ENCODE measurements at regions not wholly inside any gene's neighbourhood (a gene's known extent, or its start where the extent isn't known, plus 50 kb on each side); places are given as distances from the start of the nearest gene placed in this dataset.

GRCh38 chr4:160808174-160808573 lies 1355.6 kb downstream of the FSTL5 start:
- no peaks in the 10 kb centered on the region for H3K4me1 Mint-ChIP-seq
- TF ChIP-seq SP1 (CRISPR knock-in tag; conservative IDR thresholded peaks at IDR 0.05): no peak
- TF ChIP-seq AR (CRISPR knock-in tag; IDR thresholded peaks at IDR 0.05): no peak
- no peak for TF ChIP-seq ZBTB43 (CRISPR knock-in tag; IDR thresholded peaks at IDR 0.05)
- TF ChIP-seq ATF3 (CRISPR knock-in tag; conservative IDR thresholded peaks at IDR 0.05): no peak
- peak; percentile 29; the same call in 1 of the 2 replicates for TF ChIP-seq HMGA2 (CRISPR knock-in tag; IDR thresholded peaks at IDR 0.05)
- DNase-seq (ENCODE audit: low spot score) (no peak), ATAC-seq (no peak)
- H3K9me3 Mint-ChIP-seq: peaks cover 4% of the 10 kb centered on the region; the same call in 1 of the 2 replicates
- no peaks in the 10 kb centered on the region for H3K36me3 Mint-ChIP-seq
- H3K27me3 Mint-ChIP-seq (ENCODE audit: low read depth): no peaks in the 10 kb centered on the region
- no peak overlapping the region for H3K4me3 Mint-ChIP-seq
- ChIA-PET POLR2A (no interaction called here), CTCF (no interaction called here)
- H3K27ac Mint-ChIP-seq: no peak overlapping the region

- Mint-ChIP-seq H3K4me1 (no peaks in the 10 kb centered on the region), H3K27ac (no peak overlapping the region), H3K36me3 (no peaks in the 10 kb centered on the region), H3K4me3 (no peak overlapping the region), H3K27me3 (ENCODE audit: low read depth) (no peaks in the 10 kb centered on the region), H3K9me3 (peaks cover 4% of the 10 kb centered on the region; the same call in 1 of the 2 replicates)
- TF ChIP-seq JAZF1 (CRISPR knock-in tag; IDR thresholded peaks at IDR 0.05): no peak
- peak; percentile 91; the same call in 1 of the 2 replicates for TF ChIP-seq HMGA2 (CRISPR knock-in tag; IDR thresholded peaks at IDR 0.05)
- DNase-seq (ENCODE audit: low spot score) (no peak), ATAC-seq (no peak)
- POLR2A ChIA-PET: no interaction called here
- CTCF ChIA-PET: no interaction called here
These were observed 1354.2 kb downstream of the FSTL5 start for GRCh38 chr4:160809576-160809975.

GRCh38 chr4:160810424-160810823 lies 1353.4 kb downstream of the FSTL5 start:
- ChIA-PET POLR2A (no interaction called here), CTCF (no interaction called here)
- ATAC-seq: no peak
- TF ChIP-seq NFE2L1 (CRISPR knock-in tag; IDR thresholded peaks at IDR 0.05) (no peak), PRDM15 (CRISPR knock-in tag; IDR thresholded peaks at IDR 0.05) (no peak), ESRRA (CRISPR knock-in tag; IDR thresholded peaks at IDR 0.05; ENCODE audit: borderline replicate concordance) (no peak), ZNF121 (CRISPR knock-in tag; IDR thresholded peaks at IDR 0.05) (no peak), SOX15 (CRISPR knock-in tag; IDR thresholded peaks at IDR 0.05) (no peak), ZNF219 (CRISPR knock-in tag; IDR thresholded peaks at IDR 0.05; ENCODE audit: borderline replicate concordance) (no peak), ZNF138 (CRISPR knock-in tag; conservative IDR thresholded peaks at IDR 0.05) (no peak), FOXK1 (CRISPR knock-in tag; IDR thresholded peaks at IDR 0.05) (no peak), SMAD3 (CRISPR knock-in tag; IDR thresholded peaks at IDR 0.05; ENCODE audit: borderline replicate concordance) (no peak), ZBTB43 (CRISPR knock-in tag; IDR thresholded peaks at IDR 0.05) (no peak), USF2 (CRISPR knock-in tag; IDR thresholded peaks at IDR 0.05) (no peak), ZBTB21 (CRISPR knock-in tag; IDR thresholded peaks at IDR 0.05; ENCODE audit: borderline replicate concordance) (no peak), AFF4 (CRISPR knock-in tag; IDR thresholded peaks at IDR 0.05; ENCODE audit: borderline replicate concordance) (no peak), PRRX2 (CRISPR knock-in tag; IDR thresholded peaks at IDR 0.05) (no peak)
- no peak overlapping the region for H3K4me3 Mint-ChIP-seq
- no peak overlapping the region for H3K27ac Mint-ChIP-seq
- H3K36me3 Mint-ChIP-seq: no peaks in the 10 kb centered on the region
- peaks cover 4% of the 10 kb centered on the region; the same call in 1 of the 2 replicates for H3K9me3 Mint-ChIP-seq
- no peaks in the 10 kb centered on the region for H3K27me3 Mint-ChIP-seq (ENCODE audit: low read depth)
- no peak for DNase-seq (ENCODE audit: low spot score)
- no peaks in the 10 kb centered on the region for H3K4me1 Mint-ChIP-seq

All from WTC11 (cell line).